ENCODE measurements at regions not wholly inside any gene's neighbourhood (a gene's known extent, or its start where the extent isn't known, plus 50 kb on each side); places are given as distances from the start of the nearest gene placed in this dataset.
"Not testable (repeated sequence)": the region's sequence is repeated elsewhere in the genome, so short reads cannot be mapped to it uniquely, and the experiment has no call there.

- no peak overlapping the region for H3K4me3 ChIP-seq (ENCODE audit: low read depth in 1 of 2, low read length in 2 of 2)
- TF ChIP-seq EZH2 (IDR thresholded peaks at IDR 0.05; ENCODE audit: borderline replicate concordance, low read depth, low read length, severe bottlenecking) (no peak), CTCF (IDR thresholded peaks at IDR 0.05; ENCODE audit: borderline replicate concordance, extremely low read depth, low read length, poor library complexity, severe bottlenecking) (no peak)
- DNase-seq, result no peak
- H4K20me1 ChIP-seq (ENCODE audit: insufficient read depth, low read length), result no peaks in the 10 kb centered on the region
- H3K4me1 ChIP-seq (ENCODE audit: insufficient read depth, low read length), result no peaks in the 10 kb centered on the region
- H3K79me2 ChIP-seq (ENCODE audit: insufficient read depth, low read length), result no peaks in the 10 kb centered on the region
- H3K9me3 ChIP-seq (ENCODE audit: insufficient read depth, low read length, severe bottlenecking), result no peaks in the 10 kb centered on the region
- no peak overlapping the region for H3K27ac ChIP-seq (ENCODE audit: low read length)
- no peak for ATAC-seq (ENCODE audit: insufficient read depth, low read depth)
- no peaks in the 10 kb centered on the region for H3K27me3 ChIP-seq (ENCODE audit: insufficient read depth, low read length, poor library complexity)
- no peak overlapping the region for H2AFZ ChIP-seq (ENCODE audit: low read depth, low read length)
- no peak overlapping the region for H3K9ac ChIP-seq (ENCODE audit: low read depth, low read length)
- no peaks in the 10 kb centered on the region for H3K36me3 ChIP-seq (ENCODE audit: insufficient read depth, low read length)
- H3K4me2 ChIP-seq (ENCODE audit: insufficient read depth, low read length), result no peak overlapping the region
Measured at GRCh38 chr12:33047666-33048065, 151.1 kb upstream of the PKP2 start.

GRCh38 chr12:33044447-33044846 lies 147.9 kb upstream of the PKP2 start:
- no peaks in the 10 kb centered on the region for H3K36me3 ChIP-seq (ENCODE audit: insufficient read depth, low read length)
- H3K27ac ChIP-seq (ENCODE audit: low read length), result no peak overlapping the region
- TF ChIP-seq EZH2 (IDR thresholded peaks at IDR 0.05; ENCODE audit: borderline replicate concordance, low read depth, low read length, severe bottlenecking) (no peak), CTCF (IDR thresholded peaks at IDR 0.05; ENCODE audit: borderline replicate concordance, extremely low read depth, low read length, poor library complexity, severe bottlenecking) (no peak)
- H3K79me2 ChIP-seq (ENCODE audit: insufficient read depth, low read length), result no peaks in the 10 kb centered on the region
- H3K9ac ChIP-seq (ENCODE audit: low read depth, low read length), result no peak overlapping the region
- H3K4me3 ChIP-seq (ENCODE audit: low read depth in 1 of 2, low read length in 2 of 2), result no peak overlapping the region
- DNase-seq (no peak), ATAC-seq (ENCODE audit: insufficient read depth, low read depth) (no peak)
- no peaks in the 10 kb centered on the region for H3K9me3 ChIP-seq (ENCODE audit: insufficient read depth, low read length, severe bottlenecking)
- no peaks in the 10 kb centered on the region for H3K4me1 ChIP-seq (ENCODE audit: insufficient read depth, low read length)
- no peaks in the 10 kb centered on the region for H4K20me1 ChIP-seq (ENCODE audit: insufficient read depth, low read length)
- no peaks in the 10 kb centered on the region for H3K27me3 ChIP-seq (ENCODE audit: insufficient read depth, low read length, poor library complexity)
- H3K4me2 ChIP-seq (ENCODE audit: insufficient read depth, low read length), result no peak overlapping the region
- H2AFZ ChIP-seq (ENCODE audit: low read depth, low read length), result no peak overlapping the region

- Histone ChIP-seq H3K27me3 (ENCODE audit: insufficient read depth, low read length, poor library complexity) (no peaks in the 10 kb centered on the region), H3K9ac (ENCODE audit: low read depth, low read length) (no peak overlapping the region), H3K4me3 (ENCODE audit: low read depth in 1 of 2, low read length in 2 of 2) (no peak overlapping the region), H3K36me3 (ENCODE audit: insufficient read depth, low read length) (no peaks in the 10 kb centered on the region), H3K4me1 (ENCODE audit: insufficient read depth, low read length) (no peaks in the 10 kb centered on the region), H4K20me1 (ENCODE audit: insufficient read depth, low read length) (no peaks in the 10 kb centered on the region), H3K9me3 (ENCODE audit: insufficient read depth, low read length, severe bottlenecking) (no peaks in the 10 kb centered on the region), H2AFZ (ENCODE audit: low read depth, low read length) (no peak overlapping the region), H3K27ac (ENCODE audit: low read length) (no peak overlapping the region), H3K79me2 (ENCODE audit: insufficient read depth, low read length) (no peaks in the 10 kb centered on the region), H3K4me2 (ENCODE audit: insufficient read depth, low read length) (no peak overlapping the region)
- ATAC-seq (ENCODE audit: insufficient read depth, low read depth), result no peak
- no peak for TF ChIP-seq CTCF (IDR thresholded peaks at IDR 0.05; ENCODE audit: borderline replicate concordance, extremely low read depth, low read length, poor library complexity, severe bottlenecking)
- TF ChIP-seq EZH2 (IDR thresholded peaks at IDR 0.05; ENCODE audit: borderline replicate concordance, low read depth, low read length, severe bottlenecking), result no peak
- no peak for DNase-seq
Measured at GRCh38 chr12:33041562-33041961, 145.0 kb upstream of the PKP2 start.

- not testable (repeated sequence) for H3K27me3 ChIP-seq (ENCODE audit: insufficient read depth, low read length, poor library complexity); H3K4me3 ChIP-seq (ENCODE audit: low read depth in 1 of 2, low read length in 2 of 2); H4K20me1 ChIP-seq (ENCODE audit: insufficient read depth, low read length); ATAC-seq (ENCODE audit: insufficient read depth, low read depth); H3K79me2 ChIP-seq (ENCODE audit: insufficient read depth, low read length); H2AFZ ChIP-seq (ENCODE audit: low read depth, low read length); H3K27ac ChIP-seq (ENCODE audit: low read length); H3K4me2 ChIP-seq (ENCODE audit: insufficient read depth, low read length); H3K4me1 ChIP-seq (ENCODE audit: insufficient read depth, low read length); H3K9ac ChIP-seq (ENCODE audit: low read depth, low read length); DNase-seq; H3K36me3 ChIP-seq (ENCODE audit: insufficient read depth, low read length); H3K9me3 ChIP-seq (ENCODE audit: insufficient read depth, low read length, severe bottlenecking)
Measured at GRCh38 chr12:33033999-33034398, 137.4 kb upstream of the PKP2 start.

Measured in DND-41 (cell line).